ENCODE measurements at regions not wholly inside any gene's neighbourhood (a gene's known extent, or its start where the extent isn't known, plus 50 kb on each side); places are given as distances from the start of the nearest gene placed in this dataset.
"Not testable (repeated sequence)": the region's sequence is repeated elsewhere in the genome, so short reads cannot be mapped to it uniquely, and the experiment has no call there.

DNA sequence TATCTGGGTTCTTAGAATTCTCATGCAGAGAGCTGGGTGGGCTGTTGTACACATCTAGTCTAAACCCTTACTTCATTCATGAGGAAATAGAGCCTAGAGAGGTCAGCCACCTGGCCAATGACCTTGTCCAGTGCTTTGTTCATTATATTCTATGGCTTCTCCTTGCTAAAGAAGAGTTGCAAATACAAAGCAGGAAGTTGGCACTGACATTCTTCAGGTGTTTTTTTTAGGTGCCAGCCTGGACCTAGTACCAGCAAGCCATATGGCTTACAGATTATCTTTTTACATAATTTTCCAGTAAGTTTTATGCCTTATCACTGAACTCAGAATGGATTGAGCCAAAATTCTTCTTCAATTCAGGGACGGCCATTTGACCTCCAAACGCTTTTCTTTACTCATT is 54.7 kb upstream of the PGM2 start:
- H3K27ac ChIP-seq, result no peak overlapping the region
- DNase-seq (ENCODE audit: low read depth, low spot score), result no peak

DNA sequence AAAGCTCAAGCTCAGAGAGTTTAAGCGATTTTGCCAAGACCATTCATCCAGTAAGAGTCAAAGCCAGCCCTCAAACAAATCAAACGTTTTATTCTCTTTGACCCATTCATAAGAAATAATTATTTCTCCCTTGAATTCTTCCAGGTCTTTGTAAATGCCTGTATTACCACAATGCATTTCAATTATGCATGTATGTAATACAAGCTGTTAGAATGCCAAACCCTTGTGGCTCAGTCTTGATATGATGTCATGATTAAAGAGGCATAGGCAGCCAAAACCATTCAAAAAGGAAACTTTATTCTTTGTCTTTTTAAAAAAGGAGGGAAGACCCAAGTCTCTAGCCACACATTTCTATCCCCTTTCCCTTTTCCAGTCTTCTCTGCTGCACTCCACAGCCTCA is 56.5 kb upstream of the PGM2 start:
- no peak overlapping the region for H3K27ac ChIP-seq
- DNase-seq (ENCODE audit: low read depth, low spot score), result no peak

- DNase-seq (ENCODE audit: low read depth, low spot score), result no peak
- no peak overlapping the region for H3K27ac ChIP-seq
Measured at GRCh38 chr4:37769391-37769989, 57.0 kb upstream of the PGM2 start.

DNA sequence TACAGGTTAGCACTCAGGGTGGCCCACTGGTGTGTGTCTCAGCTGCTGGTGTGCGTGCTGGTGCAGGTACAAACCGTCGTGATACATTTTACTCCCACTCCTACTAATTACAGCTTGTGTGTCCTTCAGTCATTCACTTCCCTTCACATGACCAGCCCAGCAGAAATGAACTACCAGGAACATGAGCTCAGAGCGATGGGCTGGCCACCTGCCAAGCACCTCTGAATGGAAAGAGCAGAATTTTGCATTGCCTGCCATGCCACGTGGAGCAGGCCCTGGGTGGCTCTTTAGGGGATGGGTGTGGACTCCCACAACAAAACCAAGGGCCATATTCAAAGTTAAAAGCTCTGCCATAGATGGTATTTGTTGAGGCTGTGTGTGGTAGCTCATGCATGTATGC is 58.9 kb upstream of the PGM2 start:
- H3K27ac ChIP-seq, result peak overlapping the region; percentile 28
- DNase-seq (ENCODE audit: low read depth, low spot score), result peak; percentile 65

GRCh38 chr4:37767019-37767418 is 59.5 kb upstream of the PGM2 start:
- DNase-seq (ENCODE audit: low read depth, low spot score), result no peak
- H3K27ac ChIP-seq, result peak overlapping the region; percentile 28

DNA sequence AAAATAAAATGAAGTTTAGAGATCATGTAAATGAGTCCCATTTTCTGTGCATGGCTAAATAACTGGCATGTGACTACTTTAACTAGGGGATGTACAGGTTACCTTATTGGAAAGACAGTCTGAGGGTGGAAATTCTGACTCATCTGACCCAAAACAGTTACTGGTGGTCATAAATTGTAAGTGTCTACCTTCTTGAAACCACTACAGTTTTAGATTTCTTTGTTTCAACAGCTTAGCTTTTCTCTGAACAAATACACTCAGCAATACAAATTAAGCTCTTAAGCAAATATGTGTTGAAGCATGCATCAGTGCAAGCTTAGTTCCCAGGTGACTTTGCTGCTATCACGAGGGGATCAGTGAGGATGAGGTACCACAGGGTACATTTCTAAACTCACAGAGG is 60.7 kb upstream of the PGM2 start:
- DNase-seq (ENCODE audit: low read depth, low spot score), result no peak

GRCh38 chr4:37763831-37764230 is 62.7 kb upstream of the PGM2 start:
- H3K27ac ChIP-seq, result no peak overlapping the region
- DNase-seq (ENCODE audit: low read depth, low spot score), result no peak

More for the DNA sequence above, 60.7 kb upstream of the PGM2 start:
- H3K27ac ChIP-seq, result no peak overlapping the region

GRCh38 chr4:37762991-37763368 is 63.5 kb upstream of the PGM2 start:
- peak overlapping the region; percentile 50 for H3K27ac ChIP-seq
- no peak for DNase-seq (ENCODE audit: low read depth, low spot score)

DNA sequence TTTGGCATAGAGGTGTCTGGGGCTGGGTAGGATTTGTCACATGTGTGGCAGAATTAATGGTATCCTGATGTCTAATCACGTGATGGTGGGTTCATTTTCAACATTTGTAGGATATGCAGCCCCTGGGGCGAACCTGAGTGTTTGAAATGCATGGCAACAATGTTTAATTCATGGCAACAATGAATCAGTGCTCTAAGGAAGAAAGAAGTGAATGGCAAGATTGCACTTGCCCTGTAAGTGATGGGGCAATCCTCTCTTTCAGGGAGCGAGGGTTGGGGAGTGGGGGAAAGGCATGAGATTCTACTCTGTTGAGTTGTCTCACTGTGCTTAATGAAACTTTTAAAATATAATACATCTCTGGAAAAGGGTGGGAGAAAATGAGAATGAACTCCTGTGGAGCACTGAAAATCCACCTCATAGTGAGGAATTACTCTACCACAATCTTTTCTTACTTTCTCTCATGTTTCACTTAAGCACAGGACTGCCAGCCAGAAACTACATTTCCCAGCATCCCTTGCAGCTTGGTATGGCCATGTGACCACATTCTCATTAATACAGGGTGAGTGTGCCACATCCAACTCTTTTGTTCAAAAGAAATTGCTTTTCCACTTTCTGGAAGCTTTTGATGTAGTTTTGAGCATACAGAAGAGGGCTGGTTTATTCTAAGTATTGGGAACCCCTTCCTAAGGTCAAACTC is 64.0 kb upstream of the PGM2 start:
- peak overlapping the region; percentile 50 for H3K27ac ChIP-seq
- DNase-seq (ENCODE audit: low read depth, low spot score), result peak; percentile 73

- DNase-seq (ENCODE audit: low read depth, low spot score), result no peak
Measured at GRCh38 chr4:37760840-37761239, 65.6 kb upstream of the PGM2 start.

DNA sequence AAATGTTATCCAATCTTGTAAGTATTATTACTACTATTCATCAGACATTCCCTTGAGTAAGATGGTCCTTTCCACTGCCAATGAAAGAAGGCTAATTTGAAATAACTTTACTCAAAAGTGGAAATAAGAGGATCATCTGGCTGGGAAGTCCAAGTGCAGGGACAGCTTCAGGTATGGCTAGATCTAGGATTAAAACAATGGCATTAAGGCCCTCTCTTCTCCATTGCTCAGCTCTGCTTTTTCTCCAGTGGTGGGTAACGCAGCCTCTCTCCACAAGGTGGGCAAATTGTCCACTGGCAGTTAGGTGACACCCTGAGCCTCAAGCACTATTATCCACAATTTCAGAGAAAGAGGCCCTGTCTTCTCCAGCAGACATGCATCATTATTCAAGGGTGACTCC is 66.7 kb upstream of the PGM2 start:
- H3K27ac ChIP-seq, result no peak overlapping the region
- no peak for DNase-seq (ENCODE audit: low read depth, low spot score)

More at GRCh38 chr4:37760840-37761239, 65.6 kb upstream of the PGM2 start:
- no peak overlapping the region for H3K27ac ChIP-seq

DNA sequence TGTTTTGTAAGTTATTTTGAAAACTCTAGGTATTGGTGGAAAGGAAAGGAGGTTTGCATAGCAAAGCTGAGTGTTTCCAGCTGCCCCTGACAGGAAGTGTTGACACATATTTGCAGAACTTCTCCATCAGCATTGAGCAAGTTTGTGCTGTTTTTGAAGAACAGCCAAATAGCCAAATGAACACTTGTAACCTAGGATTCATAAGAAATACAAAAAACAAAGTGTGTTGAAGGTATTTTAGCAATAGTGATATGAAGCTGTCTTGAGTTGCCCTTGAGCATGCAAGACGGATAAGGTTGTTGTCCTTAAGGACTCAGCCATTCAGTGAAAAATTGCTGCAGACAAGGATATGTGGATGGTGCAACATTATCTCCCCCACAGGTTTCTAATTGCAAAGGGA is 68.3 kb upstream of the PGM2 start:
- no peak for DNase-seq (ENCODE audit: low read depth, low spot score)
- peak overlapping the region; percentile 52 for H3K27ac ChIP-seq

GRCh38 chr4:37757761-37758160 is 68.7 kb upstream of the PGM2 start:
- DNase-seq (ENCODE audit: low read depth, low spot score), result no peak

GRCh38 chr4:37757121-37757520 is 69.4 kb upstream of the PGM2 start:
- H3K27ac ChIP-seq, result peak overlapping the region; percentile 52
- no peak for DNase-seq (ENCODE audit: low read depth, low spot score)

More at GRCh38 chr4:37757761-37758160, 68.7 kb upstream of the PGM2 start:
- peak overlapping the region; percentile 52 for H3K27ac ChIP-seq

GRCh38 chr4:37754410-37755185 is 68.4 kb upstream of the RELL1 start:
- H3K27ac ChIP-seq, result no peak overlapping the region
- no peak for DNase-seq (ENCODE audit: low read depth, low spot score)

- H3K27ac ChIP-seq, result no peak overlapping the region
- DNase-seq (ENCODE audit: low read depth, low spot score), result no peak
Measured at GRCh38 chr4:37749398-37749988, 63.3 kb upstream of the RELL1 start.

- no peak for DNase-seq (ENCODE audit: low read depth, low spot score)
- H3K27ac ChIP-seq, result no peak overlapping the region
Measured at GRCh38 chr4:37748485-37748884, 62.3 kb upstream of the RELL1 start.

- no peak for DNase-seq (ENCODE audit: low read depth, low spot score)
- no peak overlapping the region for H3K27ac ChIP-seq
Measured at GRCh38 chr4:37747772-37748330, 61.7 kb upstream of the RELL1 start.

- not testable (repeated sequence) for H3K27ac ChIP-seq; DNase-seq (ENCODE audit: low read depth, low spot score)
Measured at GRCh38 chr4:37746852-37747251, 60.7 kb upstream of the RELL1 start.

GRCh38 chr4:37745946-37746345 is 59.8 kb upstream of the RELL1 start:
- no peak for DNase-seq (ENCODE audit: low read depth, low spot score)

GRCh38 chr4:37742149-37742548 is 56.0 kb upstream of the RELL1 start:
- no peak for DNase-seq (ENCODE audit: low read depth, low spot score)

More at GRCh38 chr4:37745946-37746345, 59.8 kb upstream of the RELL1 start:
- no peak overlapping the region for H3K27ac ChIP-seq

More at GRCh38 chr4:37742149-37742548, 56.0 kb upstream of the RELL1 start:
- H3K27ac ChIP-seq, result no peak overlapping the region
